Glutamatergic neuron (in vitro differentiated cells): ENCODE measurements at regions not wholly inside any gene's neighbourhood (a gene's known extent, or its start where the extent isn't known, plus 50 kb on each side); places are given as distances from the start of the nearest gene placed in this dataset.
A peak's percentile ranks its signal among the peaks of the same experiment; 100 is the strongest.
"Not testable (repeated sequence)": the region's sequence is repeated elsewhere in the genome, so short reads cannot be mapped to it uniquely, and the experiment has no call there.

ENCODE experiments used
- DNase-seq: peaks from one replicate; pipeline ENCODE4 v3.0.0; 2022
- H3K27ac Mint-ChIP-seq: one replicate; pipeline ENCODE4 v1.8.0; 2020; ENCODE audit warnings: mild to moderate bottlenecking, mixed read lengths, inconsistent platforms; ENCODE audit not compliant: unreplicated experiment
- H3K27me3 Mint-ChIP-seq: one replicate; pipeline ENCODE4 v1.8.0; 2020; ENCODE audit warnings: mild to moderate bottlenecking, moderate library complexity, mixed read lengths, inconsistent platforms; ENCODE audit not compliant: unreplicated experiment
- H3K36me3 Mint-ChIP-seq: one replicate; pipeline ENCODE4 v1.8.0; 2020; ENCODE audit warnings: mild to moderate bottlenecking, mixed read lengths, inconsistent platforms; ENCODE audit not compliant: unreplicated experiment
- H3K4me1 Mint-ChIP-seq: one replicate; pipeline ENCODE4 v1.8.0; 2020; ENCODE audit warnings: mild to moderate bottlenecking, low read depth, mixed read lengths, inconsistent platforms; ENCODE audit not compliant: unreplicated experiment
- H3K4me3 Mint-ChIP-seq: one replicate; pipeline ENCODE4 v1.8.0; 2020; ENCODE audit warnings: mild to moderate bottlenecking, mixed read lengths, inconsistent platforms; ENCODE audit not compliant: unreplicated experiment
- H3K9me3 Mint-ChIP-seq: one replicate; pipeline ENCODE4 v1.8.0; 2020; ENCODE audit warnings: mild to moderate bottlenecking, moderate library complexity, mixed read lengths, inconsistent platforms; ENCODE audit not compliant: unreplicated experiment
- TF ChIP-seq, protein P1 (sequence below): fragments of 200-600 bp; sonication (generic); IDR thresholded peaks from one replicate; pipeline ENCODE4 v1.5.0; 2021; ENCODE audit not compliant: partially characterized antibody, unreplicated experiment

- TF ChIP-seq, protein P1, sequence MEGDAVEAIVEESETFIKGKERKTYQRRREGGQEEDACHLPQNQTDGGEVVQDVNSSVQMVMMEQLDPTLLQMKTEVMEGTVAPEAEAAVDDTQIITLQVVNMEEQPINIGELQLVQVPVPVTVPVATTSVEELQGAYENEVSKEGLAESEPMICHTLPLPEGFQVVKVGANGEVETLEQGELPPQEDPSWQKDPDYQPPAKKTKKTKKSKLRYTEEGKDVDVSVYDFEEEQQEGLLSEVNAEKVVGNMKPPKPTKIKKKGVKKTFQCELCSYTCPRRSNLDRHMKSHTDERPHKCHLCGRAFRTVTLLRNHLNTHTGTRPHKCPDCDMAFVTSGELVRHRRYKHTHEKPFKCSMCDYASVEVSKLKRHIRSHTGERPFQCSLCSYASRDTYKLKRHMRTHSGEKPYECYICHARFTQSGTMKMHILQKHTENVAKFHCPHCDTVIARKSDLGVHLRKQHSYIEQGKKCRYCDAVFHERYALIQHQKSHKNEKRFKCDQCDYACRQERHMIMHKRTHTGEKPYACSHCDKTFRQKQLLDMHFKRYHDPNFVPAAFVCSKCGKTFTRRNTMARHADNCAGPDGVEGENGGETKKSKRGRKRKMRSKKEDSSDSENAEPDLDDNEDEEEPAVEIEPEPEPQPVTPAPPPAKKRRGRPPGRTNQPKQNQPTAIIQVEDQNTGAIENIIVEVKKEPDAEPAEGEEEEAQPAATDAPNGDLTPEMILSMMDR: peak; percentile 25
- Mint-ChIP-seq H3K9me3 (no peaks in the 10 kb centered on the region), H3K4me1 (no peaks in the 10 kb centered on the region), H3K36me3 (no peaks in the 10 kb centered on the region), H3K27ac (no peak overlapping the region), H3K4me3 (no peak overlapping the region), H3K27me3 (peaks cover 5% of the 10 kb centered on the region)
- peak; percentile 41 for DNase-seq
These were observed 229.1 kb upstream of the OR4E1 start for GRCh38 chr14:21902561-21903181.

DNA sequence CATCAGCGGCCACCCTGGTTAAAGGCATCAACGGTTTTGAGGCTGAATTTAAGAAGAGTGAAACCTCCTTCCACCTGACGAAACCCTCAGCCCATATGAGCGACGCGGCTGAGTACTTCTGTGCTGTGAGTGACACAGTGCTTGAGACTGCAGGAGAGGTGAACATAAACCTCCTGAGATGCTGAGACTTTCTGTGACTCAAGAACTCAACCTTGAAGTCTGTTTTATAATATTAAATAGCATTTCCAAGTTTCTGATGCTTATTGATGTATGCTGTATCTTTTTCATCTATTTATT lies 221.2 kb upstream of the OR4E1 start:
- not testable (repeated sequence) for H3K4me3 Mint-ChIP-seq, H3K36me3 Mint-ChIP-seq, DNase-seq, H3K27me3 Mint-ChIP-seq, H3K9me3 Mint-ChIP-seq, H3K4me1 Mint-ChIP-seq, H3K27ac Mint-ChIP-seq

DNA sequence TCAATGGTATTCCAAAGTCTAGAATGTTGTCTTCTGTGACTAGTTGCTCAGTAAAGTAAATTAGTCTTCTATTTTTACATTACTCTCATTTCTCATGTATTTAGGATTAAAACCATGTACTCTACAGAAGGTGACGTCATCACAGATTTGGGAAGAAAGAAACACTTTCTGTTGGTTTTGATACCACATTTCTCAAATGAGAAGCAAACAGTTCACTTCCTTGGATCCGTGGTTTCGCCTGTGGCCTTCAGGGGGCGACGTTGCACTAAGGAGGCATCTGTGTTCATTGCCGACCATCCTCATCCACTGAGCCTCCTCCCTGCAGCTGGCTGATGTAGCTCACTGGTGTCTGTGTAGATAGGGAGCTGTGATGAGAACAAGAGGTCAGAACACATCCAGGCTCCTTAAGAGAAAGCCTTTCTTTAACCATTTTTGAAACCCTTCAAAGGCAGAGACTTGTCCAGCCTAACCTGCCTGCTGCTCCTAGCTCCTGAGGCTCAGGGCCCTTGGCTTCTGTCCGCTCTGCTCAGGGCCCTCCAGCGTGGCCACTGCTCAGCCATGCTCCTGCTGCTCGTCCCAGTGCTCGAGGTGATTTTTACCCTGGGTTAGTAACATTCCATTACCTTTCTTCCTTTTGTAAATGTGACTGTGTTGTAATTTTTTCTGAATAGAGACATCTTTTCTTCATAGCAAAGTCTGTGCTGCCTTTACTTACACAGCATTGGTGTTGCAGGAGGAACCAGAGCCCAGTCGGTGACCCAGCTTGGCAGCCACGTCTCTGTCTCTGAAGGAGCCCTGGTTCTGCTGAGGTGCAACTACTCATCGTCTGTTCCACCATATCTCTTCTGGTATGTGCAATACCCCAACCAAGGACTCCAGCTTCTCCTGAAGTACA lies 220.6 kb upstream of the OR4E1 start:
- H3K27ac Mint-ChIP-seq: no peak overlapping the region
- TF ChIP-seq, protein P1: peak; percentile 57
- H3K9me3 Mint-ChIP-seq: no peaks in the 10 kb centered on the region
- H3K4me1 Mint-ChIP-seq: no peaks in the 10 kb centered on the region
- H3K27me3 Mint-ChIP-seq: peaks cover 2% of the 10 kb centered on the region
- peak; percentile 61 for DNase-seq
- H3K36me3 Mint-ChIP-seq: no peaks in the 10 kb centered on the region
- no peak overlapping the region for H3K4me3 Mint-ChIP-seq

DNA sequence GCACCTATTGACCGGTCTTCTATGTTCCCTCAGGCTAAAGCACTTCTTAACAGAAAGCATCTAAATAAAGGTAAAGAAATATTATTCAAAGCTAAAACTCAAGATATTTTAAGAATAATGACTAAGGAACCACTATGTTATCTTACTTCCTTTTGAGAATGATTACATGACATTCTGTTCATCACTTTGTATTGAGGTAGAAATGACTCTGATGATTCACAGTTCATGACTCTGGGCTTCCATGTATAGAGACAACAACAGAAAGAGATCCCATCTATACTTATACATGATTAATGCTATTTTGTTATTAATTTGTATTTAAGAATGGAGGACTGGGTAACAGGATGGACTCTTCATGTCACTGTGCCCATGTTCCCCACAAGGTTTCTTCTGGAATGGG lies 218.3 kb upstream of the OR4E1 start:
- no peak overlapping the region for H3K27ac Mint-ChIP-seq
- no peaks in the 10 kb centered on the region for H3K36me3 Mint-ChIP-seq
- H3K4me3 Mint-ChIP-seq: no peak overlapping the region
- H3K4me1 Mint-ChIP-seq: no peaks in the 10 kb centered on the region
- H3K9me3 Mint-ChIP-seq: peaks cover 1% of the 10 kb centered on the region
- TF ChIP-seq, protein P1: no peak
- no peak for DNase-seq
- peaks cover 2% of the 10 kb centered on the region for H3K27me3 Mint-ChIP-seq

DNA sequence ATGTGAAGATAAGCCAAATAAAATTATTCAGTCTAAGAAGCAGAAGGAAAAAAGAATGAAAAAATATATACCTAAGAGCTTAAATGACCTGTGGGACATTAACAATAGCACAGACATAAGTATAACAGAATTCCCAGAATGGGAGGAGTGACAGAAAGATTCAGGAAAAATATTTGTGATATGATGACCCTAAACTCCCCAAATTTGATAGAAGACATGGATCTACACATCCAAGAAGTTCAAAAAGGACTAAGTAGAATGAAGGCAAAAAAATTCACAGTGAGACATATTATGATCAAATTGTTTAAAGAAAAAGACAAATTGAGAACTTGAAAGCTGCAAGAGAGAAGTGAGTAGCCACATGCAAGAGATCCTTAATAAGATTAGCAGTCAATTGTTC lies 211.4 kb upstream of the OR4E1 start:
- no peak for DNase-seq
- Mint-ChIP-seq H3K9me3 (peaks cover 1% of the 10 kb centered on the region), H3K36me3 (no peaks in the 10 kb centered on the region), H3K4me1 (no peaks in the 10 kb centered on the region), H3K4me3 (no peak overlapping the region), H3K27me3 (no peaks in the 10 kb centered on the region), H3K27ac (no peak overlapping the region)
- TF ChIP-seq, protein P1: no peak
